ENCODE measurements at regions not wholly inside any gene's neighbourhood (a gene's known extent, or its start where the extent isn't known, plus 50 kb on each side); places are given as distances from the start of the nearest gene placed in this dataset.

DNA sequence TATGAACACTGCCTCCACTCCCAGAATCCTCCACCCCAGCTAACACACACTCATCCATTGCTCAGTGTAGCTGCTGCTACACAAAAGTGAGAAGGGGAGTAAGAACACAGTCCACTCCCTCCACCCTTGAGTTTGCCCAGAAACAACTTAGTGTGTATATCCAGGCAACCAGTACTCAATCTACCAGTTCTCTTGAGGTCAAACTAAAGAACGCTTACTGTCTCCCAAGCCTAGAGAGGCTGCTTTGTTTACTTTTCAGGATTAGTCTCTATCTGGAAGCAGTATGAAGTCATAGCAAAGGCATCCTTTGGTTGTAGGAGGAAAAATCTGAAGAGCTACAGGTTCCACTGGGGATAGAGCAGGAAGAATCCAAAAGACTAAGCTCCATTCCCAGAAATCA, 296.3 kb downstream of the KCNN2 start:
- H3K9me3 ChIP-seq, result no peaks in the 10 kb centered on the region
- H3K4me3 ChIP-seq, result no peak overlapping the region
- no peaks in the 10 kb centered on the region for H3K27me3 ChIP-seq
- H3K36me3 ChIP-seq, result no peaks in the 10 kb centered on the region
- H3K27ac ChIP-seq, result no peak overlapping the region
- no peaks in the 10 kb centered on the region for H3K4me1 ChIP-seq
- DNase-seq (ENCODE audit: low spot score in 2 of 2), result no peak
- TF ChIP-seq, protein P1, sequence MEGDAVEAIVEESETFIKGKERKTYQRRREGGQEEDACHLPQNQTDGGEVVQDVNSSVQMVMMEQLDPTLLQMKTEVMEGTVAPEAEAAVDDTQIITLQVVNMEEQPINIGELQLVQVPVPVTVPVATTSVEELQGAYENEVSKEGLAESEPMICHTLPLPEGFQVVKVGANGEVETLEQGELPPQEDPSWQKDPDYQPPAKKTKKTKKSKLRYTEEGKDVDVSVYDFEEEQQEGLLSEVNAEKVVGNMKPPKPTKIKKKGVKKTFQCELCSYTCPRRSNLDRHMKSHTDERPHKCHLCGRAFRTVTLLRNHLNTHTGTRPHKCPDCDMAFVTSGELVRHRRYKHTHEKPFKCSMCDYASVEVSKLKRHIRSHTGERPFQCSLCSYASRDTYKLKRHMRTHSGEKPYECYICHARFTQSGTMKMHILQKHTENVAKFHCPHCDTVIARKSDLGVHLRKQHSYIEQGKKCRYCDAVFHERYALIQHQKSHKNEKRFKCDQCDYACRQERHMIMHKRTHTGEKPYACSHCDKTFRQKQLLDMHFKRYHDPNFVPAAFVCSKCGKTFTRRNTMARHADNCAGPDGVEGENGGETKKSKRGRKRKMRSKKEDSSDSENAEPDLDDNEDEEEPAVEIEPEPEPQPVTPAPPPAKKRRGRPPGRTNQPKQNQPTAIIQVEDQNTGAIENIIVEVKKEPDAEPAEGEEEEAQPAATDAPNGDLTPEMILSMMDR (IDR thresholded peaks at IDR 0.05), result no peak
- no peak for TF ChIP-seq POLR2AphosphoS5 (IDR thresholded peaks at IDR 0.05)
- no peak for TF ChIP-seq POLR2A (IDR thresholded peaks at IDR 0.05)
- intact Hi-C loops (cut with DNase I; ENCODE audit: low total_unique reads), result no loop called here

DNA sequence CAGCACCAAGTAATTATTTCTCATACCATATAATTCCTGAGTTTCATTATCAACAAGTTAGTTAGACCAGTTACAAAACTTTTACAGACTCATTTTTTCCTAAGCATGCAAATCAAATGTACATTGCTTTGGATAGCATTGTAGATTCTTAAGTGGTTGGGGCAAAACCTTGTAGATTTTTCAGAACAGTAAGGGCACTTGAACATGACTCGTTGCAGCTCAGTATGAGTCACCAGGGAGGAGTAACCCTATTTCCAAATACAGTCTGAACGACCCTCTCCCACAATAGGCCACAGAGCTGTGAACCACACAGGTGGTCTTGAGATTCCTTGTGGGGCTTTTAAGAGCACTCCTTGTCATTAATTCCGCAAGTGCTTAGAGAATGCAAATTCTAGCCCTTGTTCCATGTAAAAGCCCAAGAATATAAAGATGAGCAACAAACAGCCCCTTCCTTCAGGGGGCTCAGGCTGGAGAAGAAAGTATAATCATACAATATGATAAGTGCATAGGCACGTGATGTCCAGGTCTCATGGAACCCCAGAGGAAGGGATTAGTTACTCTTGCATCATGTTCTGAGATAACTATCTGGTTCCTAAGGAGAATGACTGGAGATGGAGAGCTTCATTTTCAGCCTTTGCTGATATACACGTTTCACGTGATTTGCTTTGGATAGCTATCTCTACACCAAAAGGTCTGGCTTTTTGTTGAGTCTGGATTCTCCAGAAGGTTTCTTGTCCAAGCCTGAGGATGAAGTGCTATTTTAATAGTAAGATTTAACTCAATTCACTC, 295.7 kb downstream of the KCNN2 start:
- no peaks in the 10 kb centered on the region for H3K9me3 ChIP-seq
- intact Hi-C loops (cut with DNase I; ENCODE audit: low total_unique reads), result no loop called here
- TF ChIP-seq POLR2AphosphoS5 (IDR thresholded peaks at IDR 0.05) (no peak), POLR2A (IDR thresholded peaks at IDR 0.05) (no peak)
- TF ChIP-seq, protein P1 (IDR thresholded peaks at IDR 0.05), result no peak
- H3K27ac ChIP-seq, result no peak overlapping the region
- no peaks in the 10 kb centered on the region for H3K27me3 ChIP-seq
- H3K4me1 ChIP-seq, result no peaks in the 10 kb centered on the region
- no peaks in the 10 kb centered on the region for H3K36me3 ChIP-seq
- no peak overlapping the region for H3K4me3 ChIP-seq
- no peak for DNase-seq (ENCODE audit: low spot score in 2 of 2)

DNA sequence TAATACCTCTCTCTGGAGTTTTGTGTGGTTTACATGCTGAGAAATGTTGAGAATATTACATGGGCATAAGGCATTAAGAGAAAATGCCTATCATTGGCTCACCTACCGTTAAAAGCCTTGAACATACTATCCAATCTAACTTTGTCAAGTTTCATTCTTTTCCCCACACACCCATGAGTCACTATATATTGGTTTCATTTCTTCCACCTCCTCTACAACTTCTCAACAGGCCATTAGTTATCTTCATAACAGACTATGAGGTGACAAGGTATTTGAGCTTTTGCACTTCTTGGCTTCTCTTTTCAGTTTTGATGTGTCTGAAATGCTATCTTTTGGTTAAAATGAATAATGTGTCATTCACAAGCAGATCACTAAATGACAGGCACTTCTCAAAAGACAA, 288.0 kb downstream of the KCNN2 start:
- Histone ChIP-seq H3K9me3 (no peaks in the 10 kb centered on the region), H3K27me3 (no peaks in the 10 kb centered on the region), H3K4me3 (no peak overlapping the region), H3K4me1 (no peaks in the 10 kb centered on the region), H3K36me3 (no peaks in the 10 kb centered on the region), H3K27ac (no peak overlapping the region)
- intact Hi-C loops (cut with DNase I; ENCODE audit: low total_unique reads), result no loop called here
- TF ChIP-seq, protein P1 (IDR thresholded peaks at IDR 0.05), result no peak
- TF ChIP-seq POLR2A (IDR thresholded peaks at IDR 0.05), result no peak
- no peak for TF ChIP-seq POLR2AphosphoS5 (IDR thresholded peaks at IDR 0.05)
- DNase-seq (ENCODE audit: low spot score in 2 of 2), result no peak

DNA sequence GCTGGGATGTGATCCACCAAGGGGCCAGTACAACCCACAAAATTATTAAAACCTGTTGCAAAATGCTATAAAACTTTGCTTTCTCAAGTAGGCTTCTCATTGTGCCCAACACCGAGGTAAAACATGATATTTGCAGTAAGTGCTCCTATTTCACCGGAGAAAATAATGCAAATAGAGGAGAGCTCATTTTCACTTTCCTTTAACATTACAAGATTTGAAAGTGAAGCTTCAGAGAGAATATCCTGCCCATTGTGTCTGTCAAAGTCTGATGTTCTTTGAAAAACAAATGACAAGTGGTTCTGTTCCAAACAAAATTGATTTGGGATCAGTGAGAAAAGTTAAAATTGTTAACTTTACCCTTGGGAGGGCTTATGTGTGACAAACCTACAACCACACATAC, 287.1 kb downstream of the KCNN2 start:
- no peaks in the 10 kb centered on the region for H3K27me3 ChIP-seq
- no peaks in the 10 kb centered on the region for H3K4me1 ChIP-seq
- no peak overlapping the region for H3K27ac ChIP-seq
- no peak overlapping the region for H3K4me3 ChIP-seq
- no peak for DNase-seq (ENCODE audit: low spot score in 2 of 2)
- no peaks in the 10 kb centered on the region for H3K36me3 ChIP-seq
- intact Hi-C loops (cut with DNase I; ENCODE audit: low total_unique reads), result no loop called here
- H3K9me3 ChIP-seq, result peaks cover 0 to 3% of the 10 kb centered on the region in 2 donors
- TF ChIP-seq POLR2AphosphoS5 (IDR thresholded peaks at IDR 0.05) (no peak), POLR2A (IDR thresholded peaks at IDR 0.05) (no peak)
- TF ChIP-seq, protein P1 (IDR thresholded peaks at IDR 0.05), result no peak

DNA sequence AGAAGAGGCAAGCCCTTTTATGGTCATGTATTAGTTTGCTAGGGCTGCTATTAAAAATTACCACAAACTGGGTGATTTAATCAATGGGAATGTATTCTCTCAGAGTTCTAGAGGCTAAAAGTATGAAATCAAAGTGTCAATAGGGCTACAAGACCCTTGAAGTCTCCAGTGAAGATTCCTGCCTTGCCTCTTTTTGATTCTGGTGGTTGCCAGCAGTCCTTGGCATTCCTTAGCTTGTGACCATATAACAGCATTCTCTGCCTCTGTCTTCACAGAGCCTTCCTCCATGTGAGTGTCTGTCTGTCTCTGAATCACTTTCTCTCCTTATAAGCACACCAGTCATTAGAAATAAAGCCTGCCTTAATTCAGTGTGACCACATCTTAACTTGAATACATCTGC, 282.7 kb downstream of the KCNN2 start:
- Histone ChIP-seq H3K36me3 (no peaks in the 10 kb centered on the region), H3K4me1 (no peaks in the 10 kb centered on the region), H3K9me3 (peaks cover 0 to 6% of the 10 kb centered on the region in 2 donors), H3K27me3 (no peaks in the 10 kb centered on the region), H3K4me3 (no peak overlapping the region), H3K27ac (no peak overlapping the region)
- TF ChIP-seq POLR2AphosphoS5 (IDR thresholded peaks at IDR 0.05) (no peak), POLR2A (IDR thresholded peaks at IDR 0.05) (no peak)
- TF ChIP-seq, protein P1 (IDR thresholded peaks at IDR 0.05), result no peak
- intact Hi-C loops (cut with DNase I; ENCODE audit: low total_unique reads), result no loop called here
- no peak for DNase-seq (ENCODE audit: low spot score in 2 of 2)

Data from breast epithelium (tissue), 4 donors.